ENCODE measurements at regions not wholly inside any gene's neighbourhood (a gene's known extent, or its start where the extent isn't known, plus 50 kb on each side); places are given as distances from the start of the nearest gene placed in this dataset.

- intact Hi-C loops (cut with DNase I) = no loop called here
- H3K4me3 ChIP-seq = no peak overlapping the region
- no peaks in the 10 kb centered on the region for H3K36me3 ChIP-seq
- DNase-seq (ENCODE audit: low spot score in 2 of 2) = no peak
- no peak overlapping the region for H3K27ac ChIP-seq
- H3K9me3 ChIP-seq = no peaks in the 10 kb centered on the region
- no peaks in the 10 kb centered on the region for H3K27me3 ChIP-seq
- H3K4me1 ChIP-seq = no peaks in the 10 kb centered on the region
- no peak for TF ChIP-seq CTCF (IDR thresholded peaks at IDR 0.05)
These were observed 667.5 kb downstream of the RAPGEF2 start for GRCh38 chr4:159770401-159770800.

- Histone ChIP-seq H3K27me3 (no peaks in the 10 kb centered on the region), H3K9me3 (no peaks in the 10 kb centered on the region), H3K4me3 (no peak overlapping the region), H3K36me3 (no peaks in the 10 kb centered on the region), H3K4me1 (no peaks in the 10 kb centered on the region), H3K27ac (no peak overlapping the region)
- intact Hi-C loops (cut with DNase I) = no loop called here
- TF ChIP-seq CTCF (IDR thresholded peaks at IDR 0.05) = no peak
- no peak for DNase-seq (ENCODE audit: low spot score in 2 of 2)
These were observed 668.1 kb downstream of the RAPGEF2 start for GRCh38 chr4:159770969-159771368.

- no peaks in the 10 kb centered on the region for H3K4me1 ChIP-seq
- H3K27me3 ChIP-seq = no peaks in the 10 kb centered on the region
- TF ChIP-seq CTCF (IDR thresholded peaks at IDR 0.05) = no peak
- no peak for DNase-seq (ENCODE audit: low spot score in 2 of 2)
- H3K4me3 ChIP-seq = no peak overlapping the region
- no peaks in the 10 kb centered on the region for H3K9me3 ChIP-seq
- no peaks in the 10 kb centered on the region for H3K36me3 ChIP-seq
- no peak overlapping the region for H3K27ac ChIP-seq
- intact Hi-C loops (cut with DNase I) = no loop called here
These were observed 674.1 kb downstream of the RAPGEF2 start for GRCh38 chr4:159776961-159777360.

- Histone ChIP-seq H3K36me3 (no peaks in the 10 kb centered on the region), H3K9me3 (no peaks in the 10 kb centered on the region), H3K27me3 (no peaks in the 10 kb centered on the region), H3K27ac (no peak overlapping the region), H3K4me1 (no peaks in the 10 kb centered on the region), H3K4me3 (no peak overlapping the region)
- TF ChIP-seq CTCF (IDR thresholded peaks at IDR 0.05) = no peak
- intact Hi-C loops (cut with DNase I) = no loop called here
- no peak for DNase-seq (ENCODE audit: low spot score in 2 of 2)
These were observed 674.8 kb downstream of the RAPGEF2 start for GRCh38 chr4:159777689-159778088.

GRCh38 chr4:159778298-159778697, 675.4 kb downstream of the RAPGEF2 start:
- no peaks in the 10 kb centered on the region for H3K27me3 ChIP-seq
- no peak for TF ChIP-seq CTCF (IDR thresholded peaks at IDR 0.05)
- intact Hi-C loops (cut with DNase I) = no loop called here
- H3K27ac ChIP-seq = no peak overlapping the region
- no peaks in the 10 kb centered on the region for H3K36me3 ChIP-seq
- no peak for DNase-seq (ENCODE audit: low spot score in 2 of 2)
- no peak overlapping the region for H3K4me3 ChIP-seq
- no peaks in the 10 kb centered on the region for H3K4me1 ChIP-seq
- H3K9me3 ChIP-seq = no peaks in the 10 kb centered on the region

- TF ChIP-seq CTCF (IDR thresholded peaks at IDR 0.05) = no peak
- no peak for DNase-seq (ENCODE audit: low spot score in 2 of 2)
- H3K4me1 ChIP-seq = no peaks in the 10 kb centered on the region
- no peaks in the 10 kb centered on the region for H3K27me3 ChIP-seq
- no peaks in the 10 kb centered on the region for H3K36me3 ChIP-seq
- no peak overlapping the region for H3K4me3 ChIP-seq
- no peaks in the 10 kb centered on the region for H3K9me3 ChIP-seq
- H3K27ac ChIP-seq = no peak overlapping the region
- intact Hi-C loops (cut with DNase I) = no loop called here
These were observed 676.8 kb downstream of the RAPGEF2 start for GRCh38 chr4:159779716-159780115.

Measured in ascending aorta (tissue), 2 donors.